B cell (primary cell): ENCODE measurements at regions not wholly inside any gene's neighbourhood (a gene's known extent, or its start where the extent isn't known, plus 50 kb on each side); places are given as distances from the start of the nearest gene placed in this dataset.

Experiments
- ATAC-seq: fragments of 200-7000 bp; cut with Tn5 transposase; one replicate; pipeline ENCODE4 v1.10.0; 2021; ENCODE audit warnings: low read depth, mild to moderate bottlenecking, moderate number of reproducible peaks, moderate library complexity
- CTCF ChIA-PET: fragments of 350-600 bp; sonication (Branson Sonifier 250); formaldehyde crosslinking; loops from one replicate; lab custom pipeline; 2021; ENCODE audit warnings: antibody characterized with exemption, inconsistent platforms; lab: Charles Lee
- POLR2A ChIA-PET: fragments of 350-600 bp; sonication (Branson Sonifier 250); formaldehyde crosslinking; loops from one replicate; lab custom pipeline; 2021; ENCODE audit warnings: antibody characterized with exemption; lab: Charles Lee
- DNase-seq: peaks from one replicate; pipeline ENCODE4 v3.0.0; 2013
- H2AFZ ChIP-seq: 2 replicates; pipeline ENCODE4 v1.6.1; 2012; ENCODE audit warnings: mild to moderate bottlenecking, low read depth, low read length; ENCODE audit not compliant: insufficient read depth, poor library complexity, severe bottlenecking
- H3K27ac ChIP-seq, 2 donors: 1 replicate in 1 of 2; 2 replicates in 1 of 2; pipeline ENCODE4 v1.5.1; 2012 to 2013; ENCODE audit warnings: low read length in 2 of 2, mild to moderate bottlenecking in 2 of 2, moderate library complexity in 1 of 2
- H3K27me3 ChIP-seq, 4 experiments: fragments of 200-600 bp in 1 of 4; sonication (generic) in 1 of 4; replicated peaks in 1 of 4; 1 replicate in 2 of 4; 2 replicates in 2 of 4; pipeline versions ENCODE4 v1.6.1 to v1.7.0; 2013 to 2016; ENCODE audit warnings: low read length in 3 of 4, mild to moderate bottlenecking in 2 of 4, mixed read lengths in 1 of 4, moderate library complexity in 1 of 4; ENCODE audit not compliant: insufficient read depth in 4 of 4, control insufficient read depth in 3 of 4; ENCODE audit errors: control extremely low read depth in 1 of 4
- H3K36me3 ChIP-seq, 2 experiments: replicated peaks in 1 of 2; 1 replicate in 1 of 2; 2 replicates in 1 of 2; pipeline versions ENCODE4 v1.6.1 to v1.7.1; 2013; ENCODE audit warnings: low read length in 1 of 2; ENCODE audit not compliant: insufficient read depth in 2 of 2, control insufficient read depth in 1 of 2; ENCODE audit errors: control extremely low read depth in 1 of 2, extremely low read depth in 1 of 2
- H3K4me1 ChIP-seq, 2 donors: fragments of 200-600 bp in 1 of 2; sonication (generic) in 1 of 2; 1 replicate in 1 of 2; 2 replicates in 1 of 2; pipeline versions ENCODE4 v1.5.1 to v1.6.1; 2013 to 2017; ENCODE audit warnings: low read length in 2 of 2; ENCODE audit not compliant: control insufficient read depth in 2 of 2, insufficient read depth in 2 of 2
- H3K4me2 ChIP-seq: replicated peaks from 2 replicates; pipeline ENCODE3; 2012; ENCODE audit warnings: mild to moderate bottlenecking, low read depth, low read length; ENCODE audit not compliant: poor library complexity, severe bottlenecking
- H3K4me3 ChIP-seq, 5 experiments: fragments of 200-600 bp in 1 of 5; sonication (generic) in 1 of 5; 1 replicate in 3 of 5; 2 replicates in 2 of 5; pipeline versions ENCODE4 v1.5.1 to v1.7.0; 2011 to 2016; ENCODE audit warnings: low read length in 4 of 5, mild to moderate bottlenecking in 4 of 5, low read depth in 2 of 5, control low read depth in 1 of 5, moderate library complexity in 1 of 5; ENCODE audit not compliant: insufficient read depth in 1 of 5; ENCODE audit errors: control extremely low read depth in 1 of 5, extremely low read depth in 1 of 5
- H3K79me2 ChIP-seq: fragments of 200-600 bp; sonication (generic); one replicate; pipeline ENCODE4 v1.6.0; 2016; ENCODE audit warnings: low read length; ENCODE audit not compliant: control insufficient read depth, insufficient read depth
- H3K9ac ChIP-seq: fragments of 200-600 bp; sonication (generic); 2 replicates; pipeline ENCODE4 v1.6.1; 2017; ENCODE audit warnings: mild to moderate bottlenecking, low read length, moderate library complexity
- H3K9me3 ChIP-seq, 3 donors: one replicate each; pipeline versions ENCODE4 v1.6.1 to v1.7.1; 2013; ENCODE audit warnings: low read length in 2 of 3; ENCODE audit not compliant: control insufficient read depth in 2 of 3, insufficient read depth in 1 of 3; ENCODE audit errors: control extremely low read depth in 1 of 3
- H4K20me1 ChIP-seq: 2 replicates; pipeline ENCODE4 v1.6.0; 2012; ENCODE audit warnings: mild to moderate bottlenecking, low read length; ENCODE audit not compliant: insufficient read depth, control insufficient read depth, poor library complexity, severe bottlenecking
- H3K27ac Mint-ChIP-seq: one replicate; pipeline ENCODE4 v1.8.0; 2021; ENCODE audit warnings: mixed read lengths
- H3K27me3 Mint-ChIP-seq: one replicate; pipeline ENCODE4 v1.8.0; 2021; ENCODE audit warnings: mixed read lengths
- H3K4me1 Mint-ChIP-seq: one replicate; pipeline ENCODE4 v1.8.0; 2021; ENCODE audit warnings: mixed read lengths
- H3K4me3 Mint-ChIP-seq: one replicate; pipeline ENCODE4 v1.8.0; 2021; ENCODE audit warnings: mixed read lengths
- H3K9me3 Mint-ChIP-seq: one replicate; pipeline ENCODE4 v1.8.0; 2022; ENCODE audit warnings: mixed read lengths; ENCODE audit not compliant: insufficient read depth
- EZH2 ChIP-seq: IDR thresholded peaks from 2 replicates; pipeline ENCODE4 v1.6.1; 2012; ENCODE audit warnings: borderline replicate concordance, low read depth, mild to moderate bottlenecking, moderate library complexity, low read length; ENCODE audit not compliant: insufficient read depth, poor library complexity, severe bottlenecking
- WGBS: methylation state at CpG from one replicate; pipeline ENCODE4 v1.1.5; 2013; ENCODE audit warnings: missing lambda C conversion rate; ENCODE audit not compliant: insufficient coverage; 5-methylcytosine and 5-hydroxymethylcytosine counted together
- intact Hi-C: fragments of 100-400 bp; cut with micrococcal nuclease; formaldehyde crosslinking; loops from one replicate; pipeline ENCODE4 v1.10.0; 2022
- TF ChIP-seq, protein P1 (sequence below): fragments of 200-600 bp; IDR thresholded peaks from one replicate; pipeline ENCODE4 v1.8.0; 2022; ENCODE audit warnings: antibody characterized with exemption, mild to moderate bottlenecking

DNA sequence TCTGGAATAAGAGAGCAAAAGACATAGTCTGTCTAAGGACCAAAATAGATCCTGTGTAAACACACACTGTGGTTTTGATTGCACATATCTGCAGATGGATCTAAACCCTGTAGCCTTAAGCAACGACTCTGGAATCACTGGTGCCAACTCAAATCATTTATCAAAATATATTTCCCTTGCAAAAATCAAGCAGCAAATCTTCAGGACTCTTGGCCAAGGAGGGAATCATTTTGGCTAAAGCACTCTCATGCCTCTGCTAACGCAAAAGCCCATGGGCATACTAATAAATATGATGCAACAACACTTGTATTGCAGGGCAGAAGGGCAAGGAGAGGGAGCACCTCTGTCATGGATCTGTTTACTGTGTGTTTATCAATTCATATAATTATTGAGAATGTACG is 155.4 kb upstream of the DUSP10 start:
- Histone ChIP-seq H3K27me3 (no peaks in the 10 kb centered on the region), H3K4me1 (no peaks in the 10 kb centered on the region), H3K4me2 (no peak overlapping the region), H2AFZ (no peak overlapping the region), H3K36me3 (no peaks in the 10 kb centered on the region), H3K9ac (no peak overlapping the region), H3K79me2 (no peaks in the 10 kb centered on the region), H3K27ac (no peak overlapping the region), H4K20me1 (no peaks in the 10 kb centered on the region), H3K9me3 (peaks cover 0 to 5% (median 0%) of the 10 kb centered on the region in 3 donors), H3K4me3 (no peak overlapping the region)
- POLR2A ChIA-PET, result no interaction called here
- Mint-ChIP-seq H3K4me1 (no peaks in the 10 kb centered on the region), H3K4me3 (no peak overlapping the region), H3K27ac (no peak overlapping the region), H3K27me3 (no peaks in the 10 kb centered on the region), H3K9me3 (peaks cover 8% of the 10 kb centered on the region)
- TF ChIP-seq, protein P1, sequence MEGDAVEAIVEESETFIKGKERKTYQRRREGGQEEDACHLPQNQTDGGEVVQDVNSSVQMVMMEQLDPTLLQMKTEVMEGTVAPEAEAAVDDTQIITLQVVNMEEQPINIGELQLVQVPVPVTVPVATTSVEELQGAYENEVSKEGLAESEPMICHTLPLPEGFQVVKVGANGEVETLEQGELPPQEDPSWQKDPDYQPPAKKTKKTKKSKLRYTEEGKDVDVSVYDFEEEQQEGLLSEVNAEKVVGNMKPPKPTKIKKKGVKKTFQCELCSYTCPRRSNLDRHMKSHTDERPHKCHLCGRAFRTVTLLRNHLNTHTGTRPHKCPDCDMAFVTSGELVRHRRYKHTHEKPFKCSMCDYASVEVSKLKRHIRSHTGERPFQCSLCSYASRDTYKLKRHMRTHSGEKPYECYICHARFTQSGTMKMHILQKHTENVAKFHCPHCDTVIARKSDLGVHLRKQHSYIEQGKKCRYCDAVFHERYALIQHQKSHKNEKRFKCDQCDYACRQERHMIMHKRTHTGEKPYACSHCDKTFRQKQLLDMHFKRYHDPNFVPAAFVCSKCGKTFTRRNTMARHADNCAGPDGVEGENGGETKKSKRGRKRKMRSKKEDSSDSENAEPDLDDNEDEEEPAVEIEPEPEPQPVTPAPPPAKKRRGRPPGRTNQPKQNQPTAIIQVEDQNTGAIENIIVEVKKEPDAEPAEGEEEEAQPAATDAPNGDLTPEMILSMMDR, result no peak
- no peak for TF ChIP-seq EZH2
- DNase-seq (no peak), ATAC-seq (no peak)
- intact Hi-C loops, result no loop called here
- WGBS, result 17% methylated on average over 1 of the region's 3 CpGs
- CTCF ChIA-PET, result no interaction called here

DNA sequence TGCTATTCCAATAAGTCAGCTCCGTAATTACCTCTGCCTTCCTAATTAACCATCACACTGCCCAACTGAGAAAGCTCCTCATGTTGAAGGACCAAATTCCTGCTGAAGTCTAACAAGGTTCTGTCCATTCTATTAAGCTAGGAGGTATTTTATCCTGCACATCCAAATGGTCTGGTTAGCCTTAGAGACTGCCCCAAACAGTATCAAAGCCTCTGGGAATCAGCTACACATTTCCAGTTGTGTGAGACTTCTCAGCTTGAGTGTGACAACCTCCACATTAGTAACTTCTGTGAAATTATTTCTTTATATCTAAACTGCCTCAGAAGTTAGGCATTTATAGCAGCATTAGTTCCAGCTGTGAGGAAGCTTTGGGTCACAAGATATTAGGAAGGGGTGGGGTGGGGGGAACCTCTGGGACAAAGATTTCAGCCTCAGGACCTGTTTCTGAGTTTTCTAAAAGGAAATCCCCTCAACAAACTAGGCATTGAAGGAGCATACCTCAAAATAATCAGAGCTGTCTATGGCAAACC is 150.5 kb upstream of the DUSP10 start:
- Histone ChIP-seq H3K27me3 (no peaks in the 10 kb centered on the region), H3K4me2 (no peak overlapping the region), H3K4me1 (peaks cover 9% of the 10 kb centered on the region in 2 donors), H3K4me3 (no peak overlapping the region), H4K20me1 (no peaks in the 10 kb centered on the region), H3K27ac (no peak overlapping the region), H3K36me3 (no peaks in the 10 kb centered on the region), H2AFZ (no peak overlapping the region), H3K79me2 (no peaks in the 10 kb centered on the region), H3K9ac (no peak overlapping the region), H3K9me3 (peaks cover 0 to 5% (median 0%) of the 10 kb centered on the region in 3 donors)
- intact Hi-C loops, result no loop called here
- Mint-ChIP-seq H3K27ac (no peak overlapping the region), H3K4me3 (no peak overlapping the region), H3K4me1 (peaks cover 16% of the 10 kb centered on the region), H3K27me3 (peaks cover 4% of the 10 kb centered on the region), H3K9me3 (peaks cover 8% of the 10 kb centered on the region)
- TF ChIP-seq EZH2, result no peak
- TF ChIP-seq, protein P1, result no peak
- ChIA-PET CTCF (interaction anchor here (0.6 to 3.4 kb wide), 8 partner anchors 78 to 628 kb away, joined by 3 to 14 read pairs (median 5); partner anchors contain the start of gene DUSP10), POLR2A (interaction anchor here (0.6 kb wide), 2 partner anchors 19 to 78 kb away, joined by 6 to 9 read pairs; no protein-coding TSS in a partner anchor)
- WGBS, result 100% methylated on average over 1 of the region's 1 CpG
- ATAC-seq, result no peak
- DNase-seq, result no peak
